GM21367 (cell line): ENCODE measurements at regions not wholly inside any gene's neighbourhood (a gene's known extent, or its start where the extent isn't known, plus 50 kb on each side); places are given as distances from the start of the nearest gene placed in this dataset.

Experiments
- ATAC-seq: cut with Tn5 transposase; IDR thresholded peaks from one replicate; pipeline ENCODE4 v1.9.1; 2021; ENCODE audit not compliant: unreplicated experiment

- no peak for ATAC-seq
Measured at GRCh38 chr2:180324182-180324581, 317.1 kb upstream of the CWC22 start.

GRCh38 chr2:180322781-180323180, 315.7 kb upstream of the CWC22 start:
- ATAC-seq: no peak

- peak; percentile 94 for ATAC-seq
Measured at GRCh38 chr2:180319586-180320405, 312.7 kb upstream of the CWC22 start.

GRCh38 chr2:180314086-180314485, 307.0 kb upstream of the CWC22 start:
- ATAC-seq: no peak

GRCh38 chr2:180312542-180312941, 305.4 kb upstream of the CWC22 start:
- no peak for ATAC-seq

GRCh38 chr2:180307096-180307495, 300.0 kb upstream of the CWC22 start:
- no peak for ATAC-seq

GRCh38 chr2:180306346-180306745, 299.2 kb upstream of the CWC22 start:
- ATAC-seq: no peak

- no peak for ATAC-seq
Measured at GRCh38 chr2:180291552-180292421, 284.7 kb upstream of the CWC22 start.

- no peak for ATAC-seq
Measured at GRCh38 chr2:180291060-180291459, 284.0 kb upstream of the CWC22 start.

GRCh38 chr2:180289627-180290026, 282.5 kb upstream of the CWC22 start:
- no peak for ATAC-seq

GRCh38 chr2:180279581-180279980, 272.5 kb upstream of the CWC22 start:
- ATAC-seq: no peak

- no peak for ATAC-seq
Measured at GRCh38 chr2:180276733-180277132, 269.6 kb upstream of the CWC22 start.

- ATAC-seq: no peak
Measured at GRCh38 chr2:180268006-180268405, 260.9 kb upstream of the CWC22 start.

GRCh38 chr2:180261976-180262375, 254.9 kb upstream of the CWC22 start:
- no peak for ATAC-seq

- ATAC-seq: no peak
Measured at GRCh38 chr2:180258579-180258978, 251.5 kb upstream of the CWC22 start.

GRCh38 chr2:180258041-180258537, 251.0 kb upstream of the CWC22 start:
- ATAC-seq: no peak

GRCh38 chr2:180257247-180257646, 250.2 kb upstream of the CWC22 start:
- ATAC-seq: no peak

- ATAC-seq: no peak
Measured at GRCh38 chr2:180255981-180256380, 248.9 kb upstream of the CWC22 start.

GRCh38 chr2:180254872-180255271, 247.8 kb upstream of the CWC22 start:
- no peak for ATAC-seq

GRCh38 chr2:180247658-180248057, 240.6 kb upstream of the CWC22 start:
- ATAC-seq: no peak

- no peak for ATAC-seq
Measured at GRCh38 chr2:180246268-180246667, 239.2 kb upstream of the CWC22 start.

- no peak for ATAC-seq
Measured at GRCh38 chr2:180240774-180241173, 233.7 kb upstream of the CWC22 start.
